ENCODE measurements at regions not wholly inside any gene's neighbourhood (a gene's known extent, or its start where the extent isn't known, plus 50 kb on each side); places are given as distances from the start of the nearest gene placed in this dataset.
"Not testable (repeated sequence)": the region's sequence is repeated elsewhere in the genome, so short reads cannot be mapped to it uniquely, and the experiment has no call there.

DNA sequence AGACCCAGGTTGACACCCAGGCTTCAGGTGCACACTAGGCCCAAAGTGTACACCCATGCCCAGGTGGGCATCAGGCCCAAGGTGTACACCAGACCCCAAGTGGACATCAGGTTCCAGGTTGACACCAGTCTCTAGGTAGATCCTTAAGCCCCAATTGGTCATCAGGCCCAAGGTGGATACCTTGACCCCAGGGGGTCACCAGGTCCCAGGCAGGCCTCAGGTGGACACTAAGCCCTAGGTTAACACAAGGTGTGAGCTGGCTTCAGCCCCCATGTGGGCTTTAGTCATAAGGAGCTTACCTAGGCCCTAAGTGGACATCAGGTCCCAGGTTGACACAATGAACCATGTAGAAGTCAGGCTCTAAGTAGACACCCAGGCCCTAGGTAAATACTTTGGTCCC is 200.1 kb downstream of the POTEG start:
- not testable (repeated sequence) for TF ChIP-seq CTCF (IDR thresholded peaks at IDR 0.05; ENCODE audit: low read length); EZH2 (IDR thresholded peaks at IDR 0.05; ENCODE audit: borderline replicate concordance, low read length)

Data from OCI-LY1 (cell line).